HG03280 (cell line): ENCODE measurements at regions not wholly inside any gene's neighbourhood (a gene's known extent, or its start where the extent isn't known, plus 50 kb on each side); places are given as distances from the start of the nearest gene placed in this dataset.

ENCODE experiments used
- ATAC-seq: cut with Tn5 transposase; IDR thresholded peaks from one replicate; pipeline ENCODE4 v1.9.1; 2021; ENCODE audit warnings: mild to moderate bottlenecking, moderate library complexity; ENCODE audit not compliant: unreplicated experiment

GRCh38 chr18:38473535-38473934 lies 907.9 kb upstream of the CELF4 start:
- ATAC-seq = no peak

- no peak for ATAC-seq
Observed at GRCh38 chr18:38470421-38470820, 904.8 kb upstream of the CELF4 start.

- no peak for ATAC-seq
Observed at GRCh38 chr18:38466426-38466825, 900.8 kb upstream of the CELF4 start.

GRCh38 chr18:38464024-38464423 lies 898.4 kb upstream of the CELF4 start:
- no peak for ATAC-seq

- ATAC-seq = no peak
Observed at GRCh38 chr18:38460657-38461056, 895.1 kb upstream of the CELF4 start.

- no peak for ATAC-seq
Observed at GRCh38 chr18:38459131-38459994, 893.8 kb upstream of the CELF4 start.

- no peak for ATAC-seq
Observed at GRCh38 chr18:38458698-38459097, 893.1 kb upstream of the CELF4 start.

GRCh38 chr18:38456253-38456652 lies 890.7 kb upstream of the CELF4 start:
- ATAC-seq = no peak

GRCh38 chr18:38454764-38455469 lies 889.3 kb upstream of the CELF4 start:
- no peak for ATAC-seq

- ATAC-seq = no peak
Observed at GRCh38 chr18:38453880-38454279, 888.3 kb upstream of the CELF4 start.

- ATAC-seq = no peak
Observed at GRCh38 chr18:38450876-38451275, 885.3 kb upstream of the CELF4 start.

GRCh38 chr18:38445804-38446145 lies 880.2 kb upstream of the CELF4 start:
- no peak for ATAC-seq

- ATAC-seq = no peak
Observed at GRCh38 chr18:38444971-38445803, 879.6 kb upstream of the CELF4 start.

- ATAC-seq = no peak
Observed at GRCh38 chr18:38427736-38428135, 862.1 kb upstream of the CELF4 start.

- no peak for ATAC-seq
Observed at GRCh38 chr18:38427234-38427633, 861.6 kb upstream of the CELF4 start.

GRCh38 chr18:38421872-38422615 lies 856.4 kb upstream of the CELF4 start:
- no peak for ATAC-seq

GRCh38 chr18:38421021-38421420 lies 855.4 kb upstream of the CELF4 start:
- ATAC-seq = no peak

GRCh38 chr18:38420611-38421010 lies 855.0 kb upstream of the CELF4 start:
- ATAC-seq = no peak

- no peak for ATAC-seq
Observed at GRCh38 chr18:38415811-38416210, 850.2 kb upstream of the CELF4 start.

GRCh38 chr18:38413193-38413592 lies 847.6 kb upstream of the CELF4 start:
- ATAC-seq = no peak

- ATAC-seq = no peak
Observed at GRCh38 chr18:38406607-38407006, 841.0 kb upstream of the CELF4 start.
